OCI-M2 (cell line): ENCODE measurements at regions not wholly inside any gene's neighbourhood (a gene's known extent, or its start where the extent isn't known, plus 50 kb on each side); places are given as distances from the start of the nearest gene placed in this dataset.
"Not testable (repeated sequence)": the region's sequence is repeated elsewhere in the genome, so short reads cannot be mapped to it uniquely, and the experiment has no call there.

ENCODE experiments used
- DNase-seq: peaks from one replicate; lab custom pipeline; 2025; ENCODE audit not compliant: unreplicated experiment; lab: John Stamatoyannopoulos, UW

- no peak for DNase-seq
Measured at GRCh38 chr4:158958489-158959270, 144.2 kb upstream of the RAPGEF2 start.

- no peak for DNase-seq
Measured at GRCh38 chr4:158962393-158962792, 140.5 kb upstream of the RAPGEF2 start.

- DNase-seq = not testable (repeated sequence)
Measured at GRCh38 chr4:158963282-158963681, 139.6 kb upstream of the RAPGEF2 start.

- no peak for DNase-seq
Measured at GRCh38 chr4:158964114-158964727, 138.7 kb upstream of the RAPGEF2 start.

DNA sequence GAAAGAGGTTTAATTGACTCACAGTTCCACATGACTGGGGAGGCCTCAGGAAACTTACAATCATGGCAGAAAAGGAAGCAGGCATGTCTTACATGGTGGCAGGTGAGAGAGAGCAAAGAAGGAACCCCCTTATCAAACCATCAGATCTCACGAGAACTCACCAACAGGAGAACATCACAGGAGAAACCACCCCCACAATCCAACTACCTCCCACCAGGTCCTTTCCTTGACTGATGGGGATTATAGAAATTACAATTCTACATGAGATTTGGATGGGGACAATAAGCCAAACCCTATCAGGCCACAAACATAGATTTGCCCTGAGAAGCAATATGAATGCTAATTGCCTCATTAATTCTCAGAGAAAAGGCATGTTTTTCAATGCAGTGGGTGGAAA is 138.2 kb upstream of the RAPGEF2 start:
- DNase-seq = no peak

- no peak for DNase-seq
Measured at GRCh38 chr4:158965226-158965625, 137.7 kb upstream of the RAPGEF2 start.

DNA sequence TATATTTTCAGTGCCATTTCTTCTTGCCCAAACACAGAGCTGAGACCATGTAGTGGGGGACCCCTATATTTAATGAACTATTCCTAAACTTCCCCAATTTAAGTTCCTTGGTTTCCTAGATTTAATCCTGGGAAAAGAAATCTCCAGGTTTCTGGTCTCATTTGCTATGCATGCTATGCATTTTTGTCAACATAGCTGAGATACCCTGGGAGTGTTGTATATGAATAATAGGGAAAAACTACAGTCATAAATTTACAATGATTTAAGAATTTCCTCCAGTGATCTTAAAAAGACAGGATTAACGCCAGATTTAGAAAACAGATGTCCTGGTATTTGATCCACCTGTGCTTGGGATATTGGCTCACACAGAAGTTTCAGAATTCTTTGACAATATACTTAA is 136.8 kb upstream of the RAPGEF2 start:
- DNase-seq = no peak

DNA sequence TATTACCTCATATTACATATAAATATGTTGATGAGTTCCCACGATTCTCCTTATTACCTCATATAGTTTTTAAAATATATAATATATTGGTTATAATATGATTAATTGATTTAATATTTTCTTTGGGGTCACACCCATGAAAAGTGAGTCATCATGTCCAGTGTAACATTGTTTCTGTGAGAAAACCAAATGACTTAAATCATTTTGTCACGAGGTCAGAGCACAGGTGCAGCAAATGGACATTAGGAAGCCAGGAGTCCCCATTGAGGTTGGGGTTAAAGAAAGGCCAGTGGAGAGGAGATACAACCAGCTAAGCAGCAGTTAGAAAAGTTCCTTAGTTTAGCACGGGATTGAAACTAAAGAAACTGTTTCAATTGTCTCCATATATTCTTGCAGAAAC is 133.9 kb upstream of the RAPGEF2 start:
- no peak for DNase-seq

- DNase-seq = no peak
Measured at GRCh38 chr4:158970812-158971211, 132.1 kb upstream of the RAPGEF2 start.

DNA sequence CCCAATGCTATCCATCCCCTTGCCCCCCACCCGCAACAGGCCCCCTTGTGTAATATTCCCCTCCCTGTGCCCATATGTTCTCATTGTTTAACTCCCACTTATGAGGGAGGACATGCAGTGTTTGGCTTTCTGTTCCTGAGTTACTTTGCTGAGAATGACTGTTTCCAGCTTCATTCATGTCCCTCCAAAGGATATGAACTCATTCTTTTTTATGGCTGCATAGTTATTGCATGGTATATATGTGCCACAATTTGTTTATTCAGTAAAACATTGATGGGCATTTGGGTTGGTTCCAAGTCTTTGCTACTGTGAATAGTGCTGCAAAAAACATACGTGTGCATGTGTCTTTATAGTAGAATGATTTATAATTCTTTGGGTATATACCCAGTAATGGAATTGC is 128.4 kb upstream of the RAPGEF2 start:
- not testable (repeated sequence) for DNase-seq

DNA sequence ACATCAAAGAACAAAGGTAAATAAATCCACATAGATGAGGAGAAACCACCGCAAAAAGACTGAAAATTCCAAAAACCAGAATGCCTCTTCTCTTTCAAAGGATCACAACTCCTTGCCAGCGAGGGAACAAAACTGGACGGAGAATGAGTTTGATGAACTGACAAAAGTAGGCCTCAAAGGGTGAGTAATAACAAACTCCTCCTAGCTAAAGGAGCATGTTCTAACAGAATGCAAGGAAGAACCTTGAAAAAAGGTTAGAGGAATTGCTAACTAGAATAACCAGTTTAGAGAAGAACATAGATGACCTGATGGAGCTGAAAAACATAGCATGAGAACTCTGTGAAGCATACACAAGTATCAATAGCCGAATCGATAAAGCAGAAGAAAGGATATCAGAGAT is 122.2 kb upstream of the RAPGEF2 start:
- not testable (repeated sequence) for DNase-seq

DNA sequence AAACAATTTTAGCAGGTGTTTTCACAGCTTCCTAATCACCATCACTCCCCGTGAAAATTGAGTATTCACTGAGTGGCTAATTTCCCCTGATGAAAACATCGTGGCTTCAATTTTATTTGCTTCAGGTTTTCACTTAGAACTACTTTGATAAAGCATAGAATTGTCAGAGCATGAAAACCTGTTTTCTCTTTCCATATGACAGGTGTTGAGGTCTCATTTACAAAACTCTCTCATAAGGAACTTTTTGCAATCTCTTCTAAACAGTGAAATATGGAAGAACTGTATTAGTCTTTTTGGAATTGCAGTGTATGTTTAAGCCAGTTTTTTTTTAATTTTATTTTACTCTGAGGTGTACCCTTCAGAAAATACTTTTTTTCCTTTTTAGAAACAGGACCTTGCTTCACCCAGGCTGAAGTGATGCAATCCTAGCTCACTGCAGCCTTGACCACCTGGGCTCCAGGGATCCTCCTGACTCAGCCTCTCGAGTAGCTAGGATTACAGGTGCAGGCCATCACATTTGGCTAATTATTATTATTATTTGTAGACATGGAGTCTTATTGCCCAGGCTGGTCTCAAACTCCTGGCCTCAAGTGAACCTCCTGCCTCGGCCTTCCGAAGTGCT is 111.2 kb upstream of the RAPGEF2 start:
- no peak for DNase-seq

GRCh38 chr4:158993891-158994290 is 109.0 kb upstream of the RAPGEF2 start:
- DNase-seq = no peak

DNA sequence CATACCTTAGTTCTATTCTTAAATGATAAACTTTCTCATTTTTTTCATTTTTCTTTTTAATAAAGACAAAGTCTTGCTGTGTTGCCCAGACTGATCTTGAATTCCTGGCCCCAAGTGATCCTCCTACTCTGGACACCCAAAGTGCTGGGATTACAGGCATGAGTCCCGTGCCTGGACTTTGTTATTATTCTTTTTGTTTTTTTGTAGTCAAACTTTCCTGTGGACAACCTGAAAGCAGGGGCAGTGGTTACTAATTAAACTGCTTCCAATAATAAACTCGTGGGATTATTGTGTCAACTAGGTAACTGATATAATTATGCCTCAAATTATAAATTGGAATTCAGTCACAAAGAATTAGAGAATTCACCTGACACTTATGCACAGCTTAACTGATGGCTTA is 107.8 kb upstream of the RAPGEF2 start:
- no peak for DNase-seq

DNA sequence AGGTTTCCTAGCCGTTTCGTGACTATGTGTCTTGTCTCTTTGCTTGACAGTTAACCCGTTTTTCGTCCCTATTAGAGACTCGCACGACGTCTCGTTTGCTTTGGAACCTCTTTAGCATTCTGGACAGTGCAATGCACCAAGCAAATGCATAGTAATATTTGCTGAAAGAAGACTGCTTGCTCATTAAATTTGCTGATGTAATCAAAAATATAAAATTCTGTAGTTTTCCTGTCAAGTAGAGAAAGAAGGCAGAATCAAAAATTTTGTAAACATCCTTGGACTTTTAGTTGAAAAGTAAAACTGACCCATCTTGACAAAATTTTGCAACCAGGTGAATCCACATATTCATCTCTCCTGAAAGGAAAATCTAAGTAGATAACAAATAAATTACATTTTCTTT is 106.9 kb upstream of the RAPGEF2 start:
- DNase-seq = no peak

DNA sequence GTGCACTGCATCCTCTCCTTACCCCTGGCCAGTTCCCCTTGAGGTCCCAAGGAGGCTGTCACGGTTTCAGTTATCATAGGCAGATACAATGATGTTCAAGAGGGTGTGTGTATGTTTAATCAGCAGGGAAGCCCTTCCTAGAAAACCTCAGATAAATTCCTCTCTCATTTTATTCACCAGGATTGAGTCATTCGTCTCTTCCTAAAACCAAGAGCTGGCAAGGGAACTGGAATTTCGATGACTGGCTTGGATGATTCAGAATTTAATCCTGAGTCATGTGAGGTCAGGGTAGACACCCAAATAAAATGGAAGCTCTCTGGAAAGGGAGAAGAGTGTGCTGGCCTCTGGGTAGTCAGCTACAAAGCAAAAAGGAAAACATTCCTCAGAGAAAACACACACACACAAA is 106.2 kb upstream of the RAPGEF2 start:
- DNase-seq = no peak

GRCh38 chr4:158997660-158998349 is 105.1 kb upstream of the RAPGEF2 start:
- no peak for DNase-seq

GRCh38 chr4:158998624-158999023 is 104.3 kb upstream of the RAPGEF2 start:
- DNase-seq = no peak

GRCh38 chr4:158999166-158999682 is 103.7 kb upstream of the RAPGEF2 start:
- DNase-seq = no peak

- no peak for DNase-seq
Measured at GRCh38 chr4:158999849-159000248, 103.0 kb upstream of the RAPGEF2 start.

GRCh38 chr4:159002950-159003349 is 99.9 kb upstream of the RAPGEF2 start:
- no peak for DNase-seq
